Body of pancreas (tissue), 4 donors: ENCODE measurements at regions not wholly inside any gene's neighbourhood (a gene's known extent, or its start where the extent isn't known, plus 50 kb on each side); places are given as distances from the start of the nearest gene placed in this dataset.

ENCODE experiments used
- POLR2A ChIP-seq, 3 donors: fragments of 450-650 bp; IDR thresholded peaks; one replicate each; pipeline ENCODE4 v1.6.1; 2016; ENCODE audit warnings: antibody characterized with exemption in 3 of 3, mild to moderate bottlenecking in 2 of 3
- TF ChIP-seq, protein P1 (sequence below), 7 experiments: fragments of 450-650 bp in 4 of 7; fragments of 200-600 bp in 3 of 7; sonication (generic) in 3 of 7; IDR thresholded peaks; one replicate each; pipeline ENCODE4 v1.5.1; 2016 to 2019; ENCODE audit warnings: antibody characterized with exemption in 7 of 7

DNA sequence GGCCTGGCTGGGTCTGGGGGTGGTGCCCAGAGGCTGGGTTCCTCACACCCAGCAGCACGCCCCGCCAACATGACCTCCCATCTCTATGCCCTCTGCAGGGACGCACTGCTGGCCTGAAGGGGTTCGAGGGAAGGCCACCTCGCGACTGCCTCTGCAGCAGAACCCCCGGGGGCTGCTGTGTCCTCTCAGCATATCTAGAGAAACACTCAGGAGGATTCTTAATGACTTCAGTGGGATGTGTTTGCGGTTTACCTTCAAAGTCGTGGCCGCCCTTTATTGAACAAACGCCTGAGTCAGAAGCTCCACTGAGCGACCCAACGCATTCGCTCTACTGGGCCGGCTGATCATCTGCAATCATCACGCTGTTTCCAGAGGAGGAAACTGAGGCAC lies 54.8 kb upstream of the GATA5 start:
- TF ChIP-seq, protein P1, sequence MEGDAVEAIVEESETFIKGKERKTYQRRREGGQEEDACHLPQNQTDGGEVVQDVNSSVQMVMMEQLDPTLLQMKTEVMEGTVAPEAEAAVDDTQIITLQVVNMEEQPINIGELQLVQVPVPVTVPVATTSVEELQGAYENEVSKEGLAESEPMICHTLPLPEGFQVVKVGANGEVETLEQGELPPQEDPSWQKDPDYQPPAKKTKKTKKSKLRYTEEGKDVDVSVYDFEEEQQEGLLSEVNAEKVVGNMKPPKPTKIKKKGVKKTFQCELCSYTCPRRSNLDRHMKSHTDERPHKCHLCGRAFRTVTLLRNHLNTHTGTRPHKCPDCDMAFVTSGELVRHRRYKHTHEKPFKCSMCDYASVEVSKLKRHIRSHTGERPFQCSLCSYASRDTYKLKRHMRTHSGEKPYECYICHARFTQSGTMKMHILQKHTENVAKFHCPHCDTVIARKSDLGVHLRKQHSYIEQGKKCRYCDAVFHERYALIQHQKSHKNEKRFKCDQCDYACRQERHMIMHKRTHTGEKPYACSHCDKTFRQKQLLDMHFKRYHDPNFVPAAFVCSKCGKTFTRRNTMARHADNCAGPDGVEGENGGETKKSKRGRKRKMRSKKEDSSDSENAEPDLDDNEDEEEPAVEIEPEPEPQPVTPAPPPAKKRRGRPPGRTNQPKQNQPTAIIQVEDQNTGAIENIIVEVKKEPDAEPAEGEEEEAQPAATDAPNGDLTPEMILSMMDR (IDR thresholded peaks at IDR 0.05) = no peak
- no peak for TF ChIP-seq POLR2A (IDR thresholded peaks at IDR 0.05)
